ENCODE measurements at regions not wholly inside any gene's neighbourhood (a gene's known extent, or its start where the extent isn't known, plus 50 kb on each side); places are given as distances from the start of the nearest gene placed in this dataset.

GRCh38 chr10:128540781-128541761 is 414.8 kb upstream of the MKI67 start:
- peaks cover 39 to 54% of the 10 kb centered on the region in 2 donors for H3K27me3 Mint-ChIP-seq
- DNase-seq (no peak), ATAC-seq (replicated peaks) (no peak)
- no peaks in the 10 kb centered on the region for H3K9me3 Mint-ChIP-seq
- no peak overlapping the region for H3K27ac Mint-ChIP-seq
- H3K4me3 Mint-ChIP-seq = no peak overlapping the region
- H3K36me3 Mint-ChIP-seq (ENCODE audit: insufficient read depth) = no peaks in the 10 kb centered on the region
- H3K4me1 Mint-ChIP-seq (ENCODE audit: low read depth in 2 of 2) = no peaks in the 10 kb centered on the region

- Mint-ChIP-seq H3K4me3 (no peak overlapping the region), H3K9me3 (no peaks in the 10 kb centered on the region), H3K36me3 (ENCODE audit: insufficient read depth) (no peaks in the 10 kb centered on the region), H3K27ac (no peak overlapping the region), H3K27me3 (peaks cover 39 to 48% of the 10 kb centered on the region in 2 donors), H3K4me1 (ENCODE audit: low read depth in 2 of 2) (no peaks in the 10 kb centered on the region)
- no peak for DNase-seq
- no peak for ATAC-seq (replicated peaks)
These were observed 415.8 kb upstream of the MKI67 start for GRCh38 chr10:128541926-128542475.

DNA sequence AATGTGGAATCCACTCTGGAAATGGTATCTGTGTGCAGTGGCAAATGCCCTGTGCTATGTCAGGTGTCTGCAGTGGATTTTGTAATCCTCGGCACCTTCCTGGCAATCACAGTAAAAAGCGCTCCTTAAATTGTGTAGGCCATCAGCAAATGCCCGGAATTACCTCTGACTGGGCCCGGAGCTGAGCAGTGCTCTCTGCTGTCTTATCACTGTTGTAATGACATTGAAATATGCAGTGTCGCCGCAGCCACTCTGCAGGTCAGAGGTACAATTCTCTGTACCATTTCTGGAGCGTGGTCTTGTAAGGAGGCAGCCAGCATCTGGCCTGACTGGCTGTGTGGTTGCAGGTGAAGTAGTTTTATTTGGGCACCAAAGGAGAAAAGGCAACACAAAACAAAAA is 416.4 kb upstream of the MKI67 start:
- no peaks in the 10 kb centered on the region for H3K9me3 Mint-ChIP-seq
- no peak overlapping the region for H3K27ac Mint-ChIP-seq
- ATAC-seq (replicated peaks) = no peak
- DNase-seq = no peak
- peaks cover 39 to 48% of the 10 kb centered on the region in 2 donors for H3K27me3 Mint-ChIP-seq
- no peak overlapping the region for H3K4me3 Mint-ChIP-seq
- H3K4me1 Mint-ChIP-seq (ENCODE audit: low read depth in 2 of 2) = no peaks in the 10 kb centered on the region
- H3K36me3 Mint-ChIP-seq (ENCODE audit: insufficient read depth) = no peaks in the 10 kb centered on the region

- Mint-ChIP-seq H3K4me3 (no peak overlapping the region), H3K27me3 (peaks cover 39 to 48% of the 10 kb centered on the region in 2 donors), H3K27ac (no peak overlapping the region), H3K36me3 (ENCODE audit: insufficient read depth) (no peaks in the 10 kb centered on the region), H3K9me3 (no peaks in the 10 kb centered on the region), H3K4me1 (ENCODE audit: low read depth in 2 of 2) (no peaks in the 10 kb centered on the region)
- ATAC-seq (replicated peaks) (no peak), DNase-seq (no peak)
These were observed 416.9 kb upstream of the MKI67 start for GRCh38 chr10:128543151-128543550.

- Mint-ChIP-seq H3K9me3 (no peaks in the 10 kb centered on the region), H3K27me3 (peaks cover 22 to 30% of the 10 kb centered on the region in 2 donors), H3K4me3 (no peak overlapping the region), H3K36me3 (ENCODE audit: insufficient read depth) (no peaks in the 10 kb centered on the region), H3K27ac (no peak overlapping the region), H3K4me1 (ENCODE audit: low read depth in 2 of 2) (no peaks in the 10 kb centered on the region)
- DNase-seq = no peak
- ATAC-seq (replicated peaks) = no peak
These were observed 419.0 kb upstream of the MKI67 start for GRCh38 chr10:128545216-128545615.

GRCh38 chr10:128546651-128547165 is 420.5 kb upstream of the MKI67 start:
- no peak for ATAC-seq (replicated peaks)
- Mint-ChIP-seq H3K4me3 (no peak overlapping the region), H3K27ac (no peak overlapping the region), H3K4me1 (ENCODE audit: low read depth in 2 of 2) (no peaks in the 10 kb centered on the region), H3K9me3 (no peaks in the 10 kb centered on the region), H3K36me3 (ENCODE audit: insufficient read depth) (no peaks in the 10 kb centered on the region), H3K27me3 (peaks cover 12 to 15% of the 10 kb centered on the region in 2 donors)
- no peak for DNase-seq

DNA sequence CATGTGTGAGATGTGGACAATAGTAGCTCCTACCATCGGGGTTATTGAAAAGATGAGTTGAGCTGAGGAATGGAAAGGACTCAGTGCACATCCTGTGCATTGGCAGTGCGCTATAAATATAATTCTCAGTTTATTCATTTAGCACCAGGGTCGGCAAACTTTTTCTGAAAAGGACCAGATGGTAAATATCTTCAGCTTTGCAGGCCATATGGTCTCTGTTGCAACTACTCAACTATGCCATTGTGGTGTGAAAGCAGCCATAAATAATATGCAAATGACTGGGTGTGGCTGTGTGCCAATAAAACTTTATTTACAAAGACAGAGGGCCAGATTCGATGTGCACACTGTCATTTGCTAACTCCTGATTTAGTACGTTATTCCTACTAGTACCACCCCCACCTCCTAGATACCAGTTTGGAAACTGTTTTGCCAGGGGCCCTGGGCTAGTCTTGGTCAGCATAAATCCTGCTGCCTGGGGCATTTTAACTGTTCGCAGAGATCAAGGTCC is 422.9 kb upstream of the MKI67 start:
- Mint-ChIP-seq H3K36me3 (ENCODE audit: insufficient read depth) (no peaks in the 10 kb centered on the region), H3K27me3 (peaks cover 0 to 2% of the 10 kb centered on the region in 2 donors), H3K27ac (no peak overlapping the region), H3K4me3 (no peak overlapping the region), H3K4me1 (ENCODE audit: low read depth in 2 of 2) (no peaks in the 10 kb centered on the region), H3K9me3 (peaks cover 0 to 1% of the 10 kb centered on the region in 2 donors)
- no peak for ATAC-seq (replicated peaks)
- DNase-seq = no peak

DNA sequence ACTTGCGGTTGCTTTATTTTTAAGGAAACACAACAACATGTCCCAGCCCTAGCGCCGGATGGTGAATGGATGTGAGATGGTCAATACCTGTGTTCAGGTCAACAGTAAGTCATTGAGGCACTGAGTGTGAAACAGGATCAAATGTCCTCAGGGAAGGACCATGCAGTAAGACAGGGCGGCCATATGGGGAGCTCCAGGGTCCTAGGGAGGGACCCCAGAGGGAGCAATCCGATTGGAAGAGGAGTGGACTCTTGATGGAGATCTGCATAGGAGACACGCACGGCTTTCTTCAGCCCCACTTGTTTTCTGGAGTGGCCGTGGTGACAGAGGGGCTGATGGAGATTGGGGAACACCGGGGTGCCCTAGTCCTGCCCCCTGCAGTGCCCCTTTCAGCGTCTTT is 423.8 kb upstream of the MKI67 start:
- H3K27ac Mint-ChIP-seq = no peak overlapping the region
- H3K4me3 Mint-ChIP-seq = no peak overlapping the region
- H3K36me3 Mint-ChIP-seq (ENCODE audit: insufficient read depth) = no peaks in the 10 kb centered on the region
- ATAC-seq (replicated peaks) (no peak), DNase-seq (no peak)
- peaks cover 0 to 1% of the 10 kb centered on the region in 2 donors for H3K9me3 Mint-ChIP-seq
- peaks cover 7% of the 10 kb centered on the region in 2 donors for H3K27me3 Mint-ChIP-seq
- no peaks in the 10 kb centered on the region for H3K4me1 Mint-ChIP-seq (ENCODE audit: low read depth in 2 of 2)

- H3K27ac Mint-ChIP-seq = no peak overlapping the region
- H3K4me1 Mint-ChIP-seq (ENCODE audit: low read depth in 2 of 2) = no peaks in the 10 kb centered on the region
- no peak overlapping the region for H3K4me3 Mint-ChIP-seq
- DNase-seq = no peak
- H3K36me3 Mint-ChIP-seq (ENCODE audit: insufficient read depth) = no peaks in the 10 kb centered on the region
- peaks cover 8% of the 10 kb centered on the region in 2 donors for H3K27me3 Mint-ChIP-seq
- peaks cover 0 to 1% of the 10 kb centered on the region in 2 donors for H3K9me3 Mint-ChIP-seq
- no peak for ATAC-seq (replicated peaks)
These were observed 425.3 kb upstream of the MKI67 start for GRCh38 chr10:128551475-128551874.

GRCh38 chr10:128553755-128554154 is 427.5 kb upstream of the MKI67 start:
- Mint-ChIP-seq H3K27ac (no peak overlapping the region), H3K4me1 (ENCODE audit: low read depth in 2 of 2) (no peaks in the 10 kb centered on the region), H3K36me3 (ENCODE audit: insufficient read depth) (no peaks in the 10 kb centered on the region), H3K4me3 (no peak overlapping the region), H3K9me3 (peaks cover 0 to 1% of the 10 kb centered on the region in 2 donors), H3K27me3 (peaks cover 14 to 22% of the 10 kb centered on the region in 2 donors)
- DNase-seq (no peak), ATAC-seq (replicated peaks) (no peak)

- H3K36me3 Mint-ChIP-seq (ENCODE audit: insufficient read depth) = no peaks in the 10 kb centered on the region
- no peak overlapping the region for H3K27ac Mint-ChIP-seq
- H3K4me1 Mint-ChIP-seq (ENCODE audit: low read depth in 2 of 2) = no peaks in the 10 kb centered on the region
- H3K9me3 Mint-ChIP-seq = peaks cover 0 to 1% of the 10 kb centered on the region in 2 donors
- H3K4me3 Mint-ChIP-seq = no peak overlapping the region
- H3K27me3 Mint-ChIP-seq = peaks cover 14 to 22% of the 10 kb centered on the region in 2 donors
- DNase-seq (no peak), ATAC-seq (replicated peaks) (no peak)
These were observed 430.2 kb upstream of the MKI67 start for GRCh38 chr10:128556182-128557110.

GRCh38 chr10:128557149-128557710 is 431.0 kb upstream of the MKI67 start:
- Mint-ChIP-seq H3K4me1 (ENCODE audit: low read depth in 2 of 2) (no peaks in the 10 kb centered on the region), H3K27ac (no peak overlapping the region), H3K36me3 (ENCODE audit: insufficient read depth) (no peaks in the 10 kb centered on the region), H3K4me3 (no peak overlapping the region), H3K9me3 (peaks cover 0 to 1% of the 10 kb centered on the region in 2 donors), H3K27me3 (peaks cover 14 to 22% of the 10 kb centered on the region in 2 donors)
- no peak for DNase-seq
- no peak for ATAC-seq (replicated peaks)

GRCh38 chr10:128560406-128560805 is 434.2 kb upstream of the MKI67 start:
- Mint-ChIP-seq H3K4me3 (no peak overlapping the region), H3K36me3 (ENCODE audit: insufficient read depth) (no peaks in the 10 kb centered on the region), H3K27me3 (peaks cover 6 to 15% of the 10 kb centered on the region in 2 donors), H3K27ac (no peak overlapping the region), H3K4me1 (ENCODE audit: low read depth in 2 of 2) (no peaks in the 10 kb centered on the region), H3K9me3 (no peaks in the 10 kb centered on the region)
- DNase-seq (no peak), ATAC-seq (replicated peaks) (no peak)

Measured in effector memory CD8-positive, alpha-beta T cell (primary cell).